SK-N-SH (cell line): ENCODE measurements at regions not wholly inside any gene's neighbourhood (a gene's known extent, or its start where the extent isn't known, plus 50 kb on each side); places are given as distances from the start of the nearest gene placed in this dataset.

Source experiments
- CHD2 ChIP-seq: fragments of 150-350 bp; IDR thresholded peaks from 2 replicates; pipeline ENCODE4 v1.6.1; 2018; ENCODE audit warnings: low read length; ENCODE audit not compliant: partially characterized antibody
- CTCF ChIP-seq: fragments of 200-600 bp; sonication (generic); IDR thresholded peaks from 2 replicates; pipeline ENCODE4 v1.6.1; 2017; ENCODE audit warnings: antibody characterized with exemption, mild to moderate bottlenecking, moderate library complexity

GRCh38 chr9:134575901-134576176, 65.8 kb upstream of the COL5A1 start:
- TF ChIP-seq CHD2 (no peak), CTCF (no peak)
